Esophagus squamous epithelium (tissue), 4 donors: ENCODE measurements at regions not wholly inside any gene's neighbourhood (a gene's known extent, or its start where the extent isn't known, plus 50 kb on each side); places are given as distances from the start of the nearest gene placed in this dataset.

ENCODE experiments used
- CTCF ChIP-seq, 6 experiments: fragments of 450-650 bp in 4 of 6; fragments of 200-600 bp in 2 of 6; sonication (generic) in 2 of 6; IDR thresholded peaks; one replicate each; pipeline ENCODE4 v1.5.1; 2016 to 2019; ENCODE audit warnings: antibody characterized with exemption in 6 of 6, mild to moderate bottlenecking in 4 of 6, moderate library complexity in 4 of 6
- POLR2A ChIP-seq, 4 donors: fragments of 450-650 bp; IDR thresholded peaks; one replicate each; pipeline ENCODE4 v1.6.1; 2017; ENCODE audit warnings: antibody characterized with exemption in 4 of 4, mild to moderate bottlenecking in 4 of 4, moderate library complexity in 3 of 4

- TF ChIP-seq CTCF (IDR thresholded peaks at IDR 0.05) (no peak), POLR2A (IDR thresholded peaks at IDR 0.05) (no peak)
Observed at GRCh38 chr2:84165256-84165655, 293.8 kb downstream of the SUCLG1 start.
